ENCODE measurements at regions not wholly inside any gene's neighbourhood (a gene's known extent, or its start where the extent isn't known, plus 50 kb on each side); places are given as distances from the start of the nearest gene placed in this dataset.

- no peak for TF ChIP-seq CTCF (IDR thresholded peaks at IDR 0.05)
- no peak for TF ChIP-seq POLR2A (IDR thresholded peaks at IDR 0.05)
Measured at GRCh38 chrX:118171356-118171755, 54.7 kb upstream of the KLHL13 start.

Data from right lobe of liver (tissue), 4 donors.